GM13977 (cell line): ENCODE measurements at regions not wholly inside any gene's neighbourhood (a gene's known extent, or its start where the extent isn't known, plus 50 kb on each side); places are given as distances from the start of the nearest gene placed in this dataset.
"Not testable (repeated sequence)": the region's sequence is repeated elsewhere in the genome, so short reads cannot be mapped to it uniquely, and the experiment has no call there.

Experiments used
- DNase-seq: peaks from one replicate; pipeline ENCODE4 v3.0.0; 2012; ENCODE audit warnings: low spot score
- in situ Hi-C: fragments of 300-500 bp; cut with MboI; formaldehyde crosslinking; loops from one replicate; pipeline ENCODE4 v1.12.0; 2022; ENCODE audit warnings: low sequenced_read_pairs, low pct_unique_long_range_greater_than_20kb, mixed read lengths, inconsistent platforms; ENCODE audit not compliant: unreplicated experiment
- TF ChIP-seq, protein P1 (sequence below): IDR thresholded peaks from 2 replicates; pipeline ENCODE4 v1.5.1; 2012; ENCODE audit warnings: mild to moderate bottlenecking, control low read depth; ENCODE audit not compliant: insufficient read depth; ENCODE audit errors: extremely low read depth, missing control alignments

DNA sequence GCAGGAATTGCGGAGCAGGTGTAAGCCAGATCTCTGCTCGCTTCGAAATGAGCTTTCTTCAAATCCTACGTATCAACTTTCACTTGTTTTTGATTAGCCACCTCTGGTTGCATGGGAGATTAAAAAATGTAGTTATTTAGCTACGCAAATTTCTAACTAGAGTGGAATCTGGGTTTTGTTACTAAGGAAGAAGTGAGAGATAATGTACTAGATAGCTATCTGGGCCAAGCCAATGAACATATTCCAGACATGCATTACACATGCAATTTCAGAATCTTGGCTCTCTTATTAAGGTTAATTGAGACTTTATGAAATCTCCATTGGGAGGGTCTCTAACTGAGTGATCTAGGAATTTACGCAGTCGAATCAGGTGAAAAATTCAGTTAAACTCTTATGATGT, 765.7 kb downstream of the DIPK2A start:
- TF ChIP-seq, protein P1, sequence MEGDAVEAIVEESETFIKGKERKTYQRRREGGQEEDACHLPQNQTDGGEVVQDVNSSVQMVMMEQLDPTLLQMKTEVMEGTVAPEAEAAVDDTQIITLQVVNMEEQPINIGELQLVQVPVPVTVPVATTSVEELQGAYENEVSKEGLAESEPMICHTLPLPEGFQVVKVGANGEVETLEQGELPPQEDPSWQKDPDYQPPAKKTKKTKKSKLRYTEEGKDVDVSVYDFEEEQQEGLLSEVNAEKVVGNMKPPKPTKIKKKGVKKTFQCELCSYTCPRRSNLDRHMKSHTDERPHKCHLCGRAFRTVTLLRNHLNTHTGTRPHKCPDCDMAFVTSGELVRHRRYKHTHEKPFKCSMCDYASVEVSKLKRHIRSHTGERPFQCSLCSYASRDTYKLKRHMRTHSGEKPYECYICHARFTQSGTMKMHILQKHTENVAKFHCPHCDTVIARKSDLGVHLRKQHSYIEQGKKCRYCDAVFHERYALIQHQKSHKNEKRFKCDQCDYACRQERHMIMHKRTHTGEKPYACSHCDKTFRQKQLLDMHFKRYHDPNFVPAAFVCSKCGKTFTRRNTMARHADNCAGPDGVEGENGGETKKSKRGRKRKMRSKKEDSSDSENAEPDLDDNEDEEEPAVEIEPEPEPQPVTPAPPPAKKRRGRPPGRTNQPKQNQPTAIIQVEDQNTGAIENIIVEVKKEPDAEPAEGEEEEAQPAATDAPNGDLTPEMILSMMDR, result no peak
- in situ Hi-C loops, result no loop called here
- no peak for DNase-seq

DNA sequence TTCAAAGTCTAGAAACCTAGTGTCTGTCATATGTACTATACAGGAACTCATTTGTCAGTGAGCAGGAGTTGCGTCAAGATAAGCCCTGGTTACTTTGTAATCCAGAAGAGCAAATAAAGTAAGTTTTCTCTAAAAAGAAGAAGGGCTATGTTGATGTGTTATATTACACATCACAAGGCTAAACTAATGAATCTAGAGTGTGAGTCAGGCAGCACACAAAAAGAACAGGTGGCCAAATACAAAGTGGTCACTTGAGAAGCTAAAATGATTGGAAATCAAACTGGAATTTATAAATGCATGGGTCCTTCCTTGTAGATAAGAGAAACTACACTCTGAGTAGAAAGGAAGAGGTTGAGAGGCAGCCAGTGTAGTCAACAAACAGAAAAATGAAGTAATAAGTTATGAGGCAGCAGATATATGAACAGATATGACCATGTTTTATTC, 771.6 kb downstream of the DIPK2A start:
- in situ Hi-C loops, result no loop called here
- no peak for DNase-seq

DNA sequence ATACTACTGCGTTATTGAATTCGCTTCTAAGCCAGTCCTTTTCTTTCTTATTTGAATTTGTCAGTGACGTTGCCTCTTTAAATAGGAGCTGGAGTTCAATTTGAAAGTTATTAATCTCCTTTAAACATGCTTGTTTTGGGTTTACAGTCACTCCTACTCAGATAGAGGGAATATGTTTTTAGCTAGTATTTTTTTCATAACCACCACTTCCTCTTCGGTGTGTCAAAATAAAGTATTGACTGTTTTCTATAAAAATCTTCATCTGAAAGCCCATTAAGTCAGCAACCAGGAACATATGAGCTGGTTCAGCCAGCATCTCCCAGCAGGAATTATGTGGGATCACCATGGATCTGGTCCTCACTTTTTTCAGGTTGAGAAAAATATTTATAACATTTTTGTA, 772.9 kb downstream of the DIPK2A start:
- no peak for DNase-seq
- in situ Hi-C loops, result no loop called here
- TF ChIP-seq, protein P1, result no peak

More for the DNA sequence above, 771.6 kb downstream of the DIPK2A start:
- TF ChIP-seq, protein P1, result no peak

DNA sequence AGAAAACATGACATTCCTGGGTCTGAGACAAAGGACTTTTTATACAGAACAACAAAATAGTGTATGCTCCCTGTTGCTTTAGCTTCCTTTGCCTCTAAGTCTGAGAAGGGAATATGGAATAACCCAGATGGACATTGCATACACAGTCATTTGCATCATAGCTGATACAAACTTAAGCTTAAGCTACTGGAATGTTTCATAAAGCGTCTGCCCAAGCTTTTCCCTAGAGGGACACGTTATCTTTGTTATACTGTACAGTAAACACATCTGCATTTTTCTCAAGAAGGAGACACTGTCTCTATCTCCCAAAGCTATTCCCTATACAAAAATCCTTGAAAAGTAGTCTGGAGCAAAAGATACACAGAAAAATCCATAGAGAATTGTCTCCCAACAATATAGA, 775.0 kb downstream of the DIPK2A start:
- TF ChIP-seq, protein P1, result no peak
- in situ Hi-C loops, result no loop called here
- no peak for DNase-seq

DNA sequence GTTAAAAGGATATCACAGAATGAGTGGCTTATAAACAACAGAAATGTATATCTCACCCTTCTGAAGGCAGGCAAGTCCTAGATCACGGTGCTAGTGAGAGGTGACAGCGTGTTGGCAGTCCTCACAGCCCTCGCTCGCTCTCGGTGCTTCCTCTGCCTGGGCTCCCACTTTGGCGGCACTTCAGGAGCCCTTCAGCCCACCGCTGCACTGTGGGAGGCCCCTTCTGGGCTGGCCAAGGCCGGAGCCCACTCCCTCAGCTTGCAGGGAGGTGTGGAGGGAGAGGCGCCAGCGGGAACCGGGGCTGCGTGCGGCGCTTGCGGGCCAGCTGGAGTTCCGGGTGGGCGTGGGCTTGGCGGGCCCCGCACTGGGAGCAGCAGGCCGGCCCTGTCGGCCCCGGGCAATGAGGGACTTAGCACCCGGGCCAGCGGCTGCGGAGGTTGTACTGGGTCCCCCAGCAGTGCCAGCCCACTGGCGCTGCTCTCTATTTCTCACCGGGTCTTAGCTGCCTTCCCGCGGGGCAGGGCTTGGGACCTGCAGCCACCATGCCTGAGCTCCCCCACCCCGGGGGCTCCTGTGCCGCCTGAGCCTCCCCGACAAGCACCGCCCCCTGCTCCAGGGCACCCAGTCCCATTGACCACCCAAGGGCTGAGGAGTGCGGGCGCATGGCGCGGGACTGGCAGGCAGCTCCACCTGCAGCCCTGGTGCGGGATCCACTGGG, 778.1 kb downstream of the DIPK2A start:
- DNase-seq, in situ Hi-C loops: not testable (repeated sequence)

DNA sequence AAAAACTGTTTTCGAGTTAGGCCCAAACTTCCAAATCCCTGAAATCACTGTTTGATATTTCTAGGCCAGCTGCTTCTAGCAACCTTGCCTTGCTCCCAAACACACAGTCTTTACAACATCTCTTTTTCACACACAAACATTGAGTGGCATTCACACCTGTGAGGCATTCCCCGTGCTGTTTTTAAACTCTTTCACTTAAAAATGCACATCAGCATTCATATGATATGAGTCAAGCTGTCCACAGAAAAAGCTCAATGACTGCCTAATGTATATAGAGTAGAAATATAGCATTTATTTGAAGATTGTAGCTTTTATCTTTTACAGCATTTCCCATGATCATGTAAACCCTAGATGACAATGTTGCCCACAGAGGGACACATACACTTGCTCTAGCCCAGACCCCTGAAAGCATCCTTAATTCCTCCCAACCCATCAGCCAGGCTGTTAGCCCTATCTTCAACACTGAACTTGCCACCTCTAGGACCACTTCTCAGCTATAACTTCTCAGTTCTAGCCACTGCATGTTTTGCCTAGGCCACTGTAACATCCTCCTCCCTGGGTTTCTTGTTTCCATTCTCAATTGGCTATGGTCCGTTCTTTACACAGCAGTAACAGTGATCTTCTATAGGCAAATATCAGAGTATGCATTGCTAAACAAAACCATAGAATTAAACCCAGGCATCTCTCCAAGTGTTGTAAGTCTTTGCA, 782.6 kb downstream of the DIPK2A start:
- DNase-seq, result no peak
- TF ChIP-seq, protein P1, result no peak
- in situ Hi-C loops, result no loop called here

DNA sequence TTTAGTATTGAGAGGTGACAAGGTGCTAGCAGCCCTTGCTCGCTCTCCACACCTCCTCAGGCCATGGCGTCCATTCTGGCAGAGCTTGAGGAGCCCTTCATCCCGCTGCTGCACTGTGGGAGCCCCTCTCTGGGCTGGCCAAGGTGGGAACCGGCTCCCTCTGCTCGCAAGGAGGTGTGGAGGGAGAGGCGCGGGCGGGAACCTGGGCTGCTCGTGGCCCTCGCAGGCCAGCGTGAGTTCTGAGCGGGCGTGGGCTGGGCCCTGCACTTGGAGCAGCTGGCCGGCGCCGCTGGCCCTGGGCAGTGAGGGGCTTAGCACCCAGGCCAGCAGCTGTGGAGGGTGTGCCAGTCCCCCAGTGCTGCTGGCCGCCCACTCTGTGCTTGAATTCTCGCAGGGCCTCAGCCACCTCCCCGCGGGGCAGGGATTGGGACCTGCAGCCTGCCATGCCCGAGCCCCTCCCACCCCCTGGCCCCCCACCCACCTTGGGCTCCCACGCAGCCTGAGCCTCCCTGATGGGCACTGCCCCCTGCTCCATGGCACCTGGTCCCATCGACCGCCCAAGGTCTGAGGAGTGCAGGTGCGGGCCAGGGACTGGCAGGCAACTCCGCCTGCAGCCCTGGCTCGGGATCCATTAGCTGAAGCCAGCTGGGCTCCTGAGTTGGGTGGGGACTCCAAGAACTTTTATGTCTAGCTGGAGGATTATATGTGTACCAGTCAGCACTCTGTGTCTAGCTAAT, 785.2 kb downstream of the DIPK2A start:
- TF ChIP-seq, protein P1, result no peak
- in situ Hi-C loops, result no loop called here
- no peak for DNase-seq
